GM23338 (cell line): ENCODE measurements at regions not wholly inside any gene's neighbourhood (a gene's known extent, or its start where the extent isn't known, plus 50 kb on each side); places are given as distances from the start of the nearest gene placed in this dataset.

Experiments
- ATAC-seq: fragments of 200-7000 bp; cut with Tn5 transposase; 3 replicates; pipeline ENCODE4 v1.9.1; 2020
- DNase-seq: peaks from one replicate; pipeline ENCODE4 v3.0.0-alpha.2; 2015; ENCODE audit warnings: low spot score
- H2AFZ ChIP-seq: fragments of 200-600 bp; sonication (generic); 2 replicates; pipeline ENCODE4 v1.8.0; 2016; ENCODE audit warnings: antibody characterized with exemption, mild to moderate bottlenecking, moderate library complexity
- H3F3A ChIP-seq: fragments of 200-600 bp; sonication (generic); replicated peaks from 2 replicates; pipeline ENCODE4 v1.8.0; 2017; ENCODE audit warnings: antibody characterized with exemption, mixed run types, low read depth
- H3K27ac ChIP-seq: fragments of 200-600 bp; sonication (generic); 2 replicates; pipeline ENCODE4 v1.6.1; 2016; ENCODE audit warnings: low read depth
- H3K27me3 ChIP-seq: fragments of 200-600 bp; sonication (generic); 2 replicates; pipeline ENCODE4 v1.8.0; 2016; ENCODE audit warnings: mild to moderate bottlenecking, mixed run types, moderate library complexity; ENCODE audit not compliant: insufficient read depth
- H3K36me3 ChIP-seq: fragments of 200-600 bp; sonication (generic); 2 replicates; pipeline ENCODE4 v1.8.0; 2016; ENCODE audit warnings: mild to moderate bottlenecking; ENCODE audit not compliant: insufficient read depth
- H3K4me1 ChIP-seq: fragments of 200-600 bp; sonication (generic); 2 replicates; pipeline ENCODE4 v1.8.0; 2016; ENCODE audit warnings: mild to moderate bottlenecking, moderate library complexity; ENCODE audit not compliant: insufficient read depth
- H3K4me2 ChIP-seq: fragments of 200-600 bp; sonication (generic); 2 replicates; pipeline ENCODE4 v1.7.1; 2017; ENCODE audit warnings: mixed run types
- H3K4me3 ChIP-seq: fragments of 200-600 bp; sonication (generic); 2 replicates; pipeline ENCODE4 v1.6.1; 2016; ENCODE audit warnings: mixed run types
- H3K79me2 ChIP-seq: fragments of 200-600 bp; sonication (generic); replicated peaks from 2 replicates; pipeline ENCODE4 v1.8.0; 2017; ENCODE audit warnings: mild to moderate bottlenecking; ENCODE audit not compliant: insufficient read depth
- H3K9me2 ChIP-seq: fragments of 200-600 bp; sonication (generic); 2 replicates; pipeline ENCODE4 v1.8.0; 2017; ENCODE audit not compliant: insufficient read depth
- H4K20me1 ChIP-seq: fragments of 200-600 bp; sonication (generic); replicated peaks from 2 replicates; pipeline ENCODE4 v1.8.0; 2017; ENCODE audit warnings: mild to moderate bottlenecking; ENCODE audit not compliant: insufficient read depth
- H3K27ac Mint-ChIP-seq: 2 replicates; pipeline ENCODE4 v1.8.0; 2020; ENCODE audit warnings: inconsistent platforms, mild to moderate bottlenecking, moderate library complexity, mixed read lengths
- H3K27me3 Mint-ChIP-seq: 3 replicates; pipeline ENCODE4 v1.8.0; 2022; ENCODE audit warnings: low read depth, mild to moderate bottlenecking, moderate library complexity, mixed read lengths, inconsistent platforms; ENCODE audit not compliant: insufficient read depth, poor library complexity
- H3K36me3 Mint-ChIP-seq: 3 replicates; pipeline ENCODE4 v1.8.0; 2021; ENCODE audit warnings: low read depth, mild to moderate bottlenecking, inconsistent platforms, moderate library complexity, mixed read lengths
- H3K4me1 Mint-ChIP-seq: 3 replicates; pipeline ENCODE4 v1.8.0; 2020; ENCODE audit warnings: mild to moderate bottlenecking, inconsistent platforms, mixed read lengths
- H3K4me3 Mint-ChIP-seq: 3 replicates; pipeline ENCODE4 v1.8.0; 2021; ENCODE audit warnings: moderate library complexity, mild to moderate bottlenecking, inconsistent platforms, mixed read lengths
- H3K9me3 Mint-ChIP-seq: 3 replicates; pipeline ENCODE4 v1.8.0; 2020; ENCODE audit warnings: moderate library complexity, mild to moderate bottlenecking, inconsistent platforms, mixed read lengths
- CREB1 ChIP-seq: fragments of 250-450 bp; sonication (Bioruptor Pico); IDR thresholded peaks from 2 replicates; pipeline ENCODE4 v1.5.0; 2020; ENCODE audit warnings: low read depth, mild to moderate bottlenecking, moderate library complexity
- CTCF ChIP-seq, 2 experiments: fragments of 200-600 bp in 1 of 2; sonication (generic) in 1 of 2; conservative IDR thresholded peaks; 2 replicates each; pipeline versions ENCODE4 v1.5.1 to v1.6.1; 2016 to 2017; ENCODE audit warnings: antibody characterized with exemption in 2 of 2, low read depth in 2 of 2, mild to moderate bottlenecking in 2 of 2, moderate library complexity in 1 of 2
- ETS1 ChIP-seq: IDR thresholded peaks from 2 replicates; pipeline ENCODE4 v1.6.1; 2016; ENCODE audit warnings: antibody characterized with exemption
- EZH2 ChIP-seq: fragments of 200-600 bp; sonication (generic); IDR thresholded peaks from one replicate; pipeline ENCODE4 v1.8.0; 2017; ENCODE audit warnings: antibody characterized with exemption, mild to moderate bottlenecking, low read depth; ENCODE audit not compliant: unreplicated experiment
- EZH2phosphoT487 ChIP-seq: fragments of 200-600 bp; sonication (generic); IDR thresholded peaks from one replicate; pipeline ENCODE4 v1.8.1; 2018; ENCODE audit warnings: antibody characterized with exemption; ENCODE audit not compliant: unreplicated experiment
- JUNB ChIP-seq: IDR thresholded peaks from one replicate; pipeline ENCODE4 v1.6.1; 2016; ENCODE audit warnings: antibody characterized with exemption; ENCODE audit not compliant: unreplicated experiment
- NANOG ChIP-seq: IDR thresholded peaks from 2 replicates; pipeline ENCODE4 v1.6.1; 2016; ENCODE audit warnings: antibody characterized with exemption, borderline replicate concordance
- POLR2AphosphoS5 ChIP-seq: IDR thresholded peaks from 2 replicates; pipeline ENCODE4 v1.6.1; 2016; ENCODE audit warnings: antibody characterized with exemption, low read depth
- REST ChIP-seq: IDR thresholded peaks from one replicate; pipeline ENCODE4 v1.6.1; 2018; ENCODE audit warnings: antibody characterized with exemption; ENCODE audit not compliant: unreplicated experiment
- STAT1 ChIP-seq: IDR thresholded peaks from one replicate; pipeline ENCODE4 v1.6.1; 2016; ENCODE audit warnings: antibody characterized with exemption; ENCODE audit not compliant: unreplicated experiment
- ZNF114 ChIP-seq: fragments of 250-450 bp; sonication (Bioruptor Pico); IDR thresholded peaks from 2 replicates; pipeline ENCODE4 v1.5.0; 2020; ENCODE audit warnings: mild to moderate bottlenecking, moderate library complexity
- ZNF331 ChIP-seq: fragments of 250-450 bp; sonication (Bioruptor Pico); IDR thresholded peaks from 2 replicates; pipeline ENCODE4 v1.5.0; 2020; ENCODE audit warnings: low read depth, mild to moderate bottlenecking, moderate library complexity
- TF ChIP-seq, protein P1 (sequence below): fragments of 250-450 bp; sonication (Bioruptor Pico); IDR thresholded peaks from 2 replicates; pipeline ENCODE4 v1.5.0; 2020; ENCODE audit warnings: mild to moderate bottlenecking, moderate library complexity

GRCh38 chr2:180540761-180541160 lies 439.6 kb upstream of the UBE2E3 start:
- Histone ChIP-seq H3K27me3 (no peaks in the 10 kb centered on the region), H3K4me2 (no peak overlapping the region), H3K4me3 (no peak overlapping the region), H3K36me3 (no peaks in the 10 kb centered on the region), H3K9me2 (0 out of 2 replicates have a peak, but pooled peaks cover 4% of the 10 kb centered on the region), H3K4me1 (peaks cover 6% of the 10 kb centered on the region; the same call in 1 of the 2 replicates), H3F3A (no peaks in the 10 kb centered on the region), H3K27ac (no peak overlapping the region), H3K79me2 (no peaks in the 10 kb centered on the region), H4K20me1 (no peaks in the 10 kb centered on the region), H2AFZ (peak overlapping the region; percentile 53; the same call in 1 of the 2 replicates)
- Mint-ChIP-seq H3K4me1 (peaks cover 7% of the 10 kb centered on the region), H3K27me3 (peaks cover 1% of the 10 kb centered on the region), H3K27ac (no peak overlapping the region; the same call in 1 of the 2 replicates), H3K36me3 (no peaks in the 10 kb centered on the region), H3K9me3 (no peaks in the 10 kb centered on the region), H3K4me3 (no peak overlapping the region)
- TF ChIP-seq ZNF331 (CRISPR knock-in tag) (no peak), STAT1 (no peak), ZNF114 (CRISPR knock-in tag) (no peak), EZH2phosphoT487 (no peak), EZH2 (no peak), JUNB (no peak), POLR2AphosphoS5 (no peak), CREB1 (CRISPR knock-in tag) (no peak), ETS1 (no peak), NANOG (no peak), REST (no peak), CTCF (conservative IDR thresholded peaks at IDR 0.05; ENCODE audit: low read depth in 2 of 2) (no peak)
- TF ChIP-seq, protein P1, sequence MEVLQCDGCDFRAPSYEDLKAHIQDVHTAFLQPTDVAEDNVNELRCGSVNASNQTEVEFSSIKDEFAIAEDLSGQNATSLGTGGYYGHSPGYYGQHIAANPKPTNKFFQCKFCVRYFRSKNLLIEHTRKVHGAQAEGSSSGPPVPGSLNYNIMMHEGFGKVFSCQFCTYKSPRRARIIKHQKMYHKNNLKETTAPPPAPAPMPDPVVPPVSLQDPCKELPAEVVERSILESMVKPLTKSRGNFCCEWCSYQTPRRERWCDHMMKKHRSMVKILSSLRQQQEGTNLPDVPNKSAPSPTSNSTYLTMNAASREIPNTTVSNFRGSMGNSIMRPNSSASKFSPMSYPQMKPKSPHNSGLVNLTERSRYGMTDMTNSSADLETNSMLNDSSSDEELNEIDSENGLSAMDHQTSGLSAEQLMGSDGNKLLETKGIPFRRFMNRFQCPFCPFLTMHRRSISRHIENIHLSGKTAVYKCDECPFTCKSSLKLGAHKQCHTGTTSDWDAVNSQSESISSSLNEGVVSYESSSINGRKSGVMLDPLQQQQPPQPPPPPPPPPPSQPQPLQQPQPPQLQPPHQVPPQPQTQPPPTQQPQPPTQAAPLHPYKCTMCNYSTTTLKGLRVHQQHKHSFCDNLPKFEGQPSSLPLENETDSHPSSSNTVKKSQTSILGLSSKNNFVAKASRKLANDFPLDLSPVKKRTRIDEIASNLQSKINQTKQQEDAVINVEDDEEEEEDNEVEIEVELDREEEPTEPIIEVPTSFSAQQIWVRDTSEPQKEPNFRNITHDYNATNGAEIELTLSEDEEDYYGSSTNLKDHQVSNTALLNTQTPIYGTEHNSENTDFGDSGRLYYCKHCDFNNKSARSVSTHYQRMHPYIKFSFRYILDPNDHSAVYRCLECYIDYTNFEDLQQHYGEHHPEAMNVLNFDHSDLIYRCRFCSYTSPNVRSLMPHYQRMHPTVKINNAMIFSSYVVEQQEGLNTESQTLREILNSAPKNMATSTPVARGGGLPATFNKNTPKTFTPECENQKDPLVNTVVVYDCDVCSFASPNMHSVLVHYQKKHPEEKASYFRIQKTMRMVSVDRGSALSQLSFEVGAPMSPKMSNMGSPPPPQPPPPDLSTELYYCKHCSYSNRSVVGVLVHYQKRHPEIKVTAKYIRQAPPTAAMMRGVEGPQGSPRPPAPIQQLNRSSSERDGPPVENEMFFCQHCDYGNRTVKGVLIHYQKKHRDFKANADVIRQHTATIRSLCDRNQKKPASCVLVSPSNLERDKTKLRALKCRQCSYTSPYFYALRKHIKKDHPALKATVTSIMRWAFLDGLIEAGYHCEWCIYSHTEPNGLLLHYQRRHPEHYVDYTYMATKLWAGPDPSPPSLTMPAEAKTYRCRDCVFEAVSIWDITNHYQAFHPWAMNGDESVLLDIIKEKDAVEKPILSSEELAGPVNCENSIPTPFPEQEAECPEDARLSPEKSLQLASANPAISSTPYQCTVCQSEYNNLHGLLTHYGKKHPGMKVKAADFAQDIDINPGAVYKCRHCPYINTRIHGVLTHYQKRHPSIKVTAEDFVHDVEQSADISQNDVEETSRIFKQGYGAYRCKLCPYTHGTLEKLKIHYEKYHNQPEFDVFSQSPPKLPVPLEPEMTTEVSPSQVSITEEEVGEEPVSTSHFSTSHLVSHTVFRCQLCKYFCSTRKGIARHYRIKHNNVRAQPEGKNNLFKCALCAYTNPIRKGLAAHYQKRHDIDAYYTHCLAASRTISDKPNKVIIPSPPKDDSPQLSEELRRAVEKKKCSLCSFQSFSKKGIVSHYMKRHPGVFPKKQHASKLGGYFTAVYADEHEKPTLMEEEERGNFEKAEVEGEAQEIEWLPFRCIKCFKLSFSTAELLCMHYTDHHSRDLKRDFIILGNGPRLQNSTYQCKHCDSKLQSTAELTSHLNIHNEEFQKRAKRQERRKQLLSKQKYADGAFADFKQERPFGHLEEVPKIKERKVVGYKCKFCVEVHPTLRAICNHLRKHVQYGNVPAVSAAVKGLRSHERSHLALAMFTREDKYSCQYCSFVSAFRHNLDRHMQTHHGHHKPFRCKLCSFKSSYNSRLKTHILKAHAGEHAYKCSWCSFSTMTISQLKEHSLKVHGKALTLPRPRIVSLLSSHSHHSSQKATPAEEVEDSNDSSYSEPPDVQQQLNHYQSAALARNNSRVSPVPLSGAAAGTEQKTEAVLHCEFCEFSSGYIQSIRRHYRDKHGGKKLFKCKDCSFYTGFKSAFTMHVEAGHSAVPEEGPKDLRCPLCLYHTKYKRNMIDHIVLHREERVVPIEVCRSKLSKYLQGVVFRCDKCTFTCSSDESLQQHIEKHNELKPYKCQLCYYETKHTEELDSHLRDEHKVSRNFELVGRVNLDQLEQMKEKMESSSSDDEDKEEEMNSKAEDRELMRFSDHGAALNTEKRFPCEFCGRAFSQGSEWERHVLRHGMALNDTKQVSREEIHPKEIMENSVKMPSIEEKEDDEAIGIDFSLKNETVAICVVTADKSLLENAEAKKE (CRISPR knock-in tag): no peak
- ATAC-seq (no peak), DNase-seq (no peak)
